BE2C (cell line): ENCODE measurements at regions not wholly inside any gene's neighbourhood (a gene's known extent, or its start where the extent isn't known, plus 50 kb on each side); places are given as distances from the start of the nearest gene placed in this dataset.

Experiments used
- DNase-seq: peaks from one replicate; pipeline ENCODE4 v3.0.0-alpha.2; 2020
- H3K27me3 ChIP-seq: fragments of 250-450 bp; sonication (Bioruptor Pico); 2 replicates; pipeline ENCODE4 v1.5.1; 2020; ENCODE audit warnings: mild to moderate bottlenecking
- H3K36me3 ChIP-seq: fragments of 250-450 bp; sonication (Bioruptor Pico); 2 replicates; pipeline ENCODE4 v1.5.1; 2020; ENCODE audit warnings: mild to moderate bottlenecking
- H3K4me1 ChIP-seq: fragments of 250-450 bp; sonication (Bioruptor Pico); 2 replicates; pipeline ENCODE4 v1.5.1; 2020
- H3K4me3 ChIP-seq: 2 replicates; pipeline ENCODE4 v1.5.1; 2011; ENCODE audit warnings: low read depth, low read length
- H3K9me3 ChIP-seq: fragments of 250-450 bp; sonication (Bioruptor Pico); 2 replicates; pipeline ENCODE4 v1.5.1; 2020
- TF ChIP-seq, protein P1 (sequence below): IDR thresholded peaks from 2 replicates; pipeline ENCODE4 v1.5.1; 2012; ENCODE audit warnings: mild to moderate bottlenecking, low read depth, low read length

DNA sequence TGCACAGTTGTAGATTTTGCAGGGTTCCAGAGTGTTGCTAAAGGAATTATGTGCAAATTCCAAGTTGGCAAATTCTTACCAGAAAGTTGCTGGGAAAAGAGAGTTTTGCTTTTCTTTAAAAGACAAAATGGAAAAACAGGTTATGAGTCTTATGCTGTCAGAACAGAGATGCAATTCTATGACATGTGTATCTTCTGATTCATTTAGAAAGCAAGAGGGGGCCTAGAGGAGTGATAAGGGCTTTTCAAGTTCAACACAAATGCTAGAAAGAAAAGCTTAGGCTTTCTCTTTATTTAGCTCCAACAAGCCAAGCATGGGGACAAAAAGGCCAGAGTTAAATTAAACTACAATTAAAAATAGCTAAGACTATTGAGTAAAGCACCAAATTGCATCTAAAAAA, 72.4 kb upstream of the GATB start:
- Histone ChIP-seq H3K36me3 (no peaks in the 10 kb centered on the region), H3K9me3 (no peaks in the 10 kb centered on the region), H3K4me1 (no peaks in the 10 kb centered on the region), H3K27me3 (no peaks in the 10 kb centered on the region), H3K4me3 (no peak overlapping the region)
- DNase-seq, result no peak
- TF ChIP-seq, protein P1, sequence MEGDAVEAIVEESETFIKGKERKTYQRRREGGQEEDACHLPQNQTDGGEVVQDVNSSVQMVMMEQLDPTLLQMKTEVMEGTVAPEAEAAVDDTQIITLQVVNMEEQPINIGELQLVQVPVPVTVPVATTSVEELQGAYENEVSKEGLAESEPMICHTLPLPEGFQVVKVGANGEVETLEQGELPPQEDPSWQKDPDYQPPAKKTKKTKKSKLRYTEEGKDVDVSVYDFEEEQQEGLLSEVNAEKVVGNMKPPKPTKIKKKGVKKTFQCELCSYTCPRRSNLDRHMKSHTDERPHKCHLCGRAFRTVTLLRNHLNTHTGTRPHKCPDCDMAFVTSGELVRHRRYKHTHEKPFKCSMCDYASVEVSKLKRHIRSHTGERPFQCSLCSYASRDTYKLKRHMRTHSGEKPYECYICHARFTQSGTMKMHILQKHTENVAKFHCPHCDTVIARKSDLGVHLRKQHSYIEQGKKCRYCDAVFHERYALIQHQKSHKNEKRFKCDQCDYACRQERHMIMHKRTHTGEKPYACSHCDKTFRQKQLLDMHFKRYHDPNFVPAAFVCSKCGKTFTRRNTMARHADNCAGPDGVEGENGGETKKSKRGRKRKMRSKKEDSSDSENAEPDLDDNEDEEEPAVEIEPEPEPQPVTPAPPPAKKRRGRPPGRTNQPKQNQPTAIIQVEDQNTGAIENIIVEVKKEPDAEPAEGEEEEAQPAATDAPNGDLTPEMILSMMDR, result no peak

DNA sequence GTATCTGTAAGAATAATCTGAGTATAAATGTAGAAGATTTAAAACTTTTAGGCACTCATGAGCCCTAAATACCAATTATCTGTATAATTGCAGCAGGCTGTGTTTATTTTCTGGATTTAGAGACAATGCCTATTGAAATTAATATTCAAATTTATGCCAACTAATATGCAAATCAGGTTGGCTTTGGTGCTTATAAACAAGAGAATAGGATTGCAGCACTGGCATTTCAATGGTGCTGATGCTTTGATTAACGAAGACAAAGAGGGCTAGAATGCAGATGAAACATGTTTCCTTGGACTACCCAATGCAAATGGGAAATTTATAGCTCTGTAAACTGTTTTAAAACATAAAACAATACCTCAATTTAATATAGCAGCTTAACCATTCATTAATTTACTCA, 70.7 kb upstream of the GATB start:
- no peaks in the 10 kb centered on the region for H3K4me1 ChIP-seq
- H3K9me3 ChIP-seq, result no peaks in the 10 kb centered on the region
- TF ChIP-seq, protein P1, result no peak
- no peak for DNase-seq
- H3K4me3 ChIP-seq, result no peak overlapping the region
- H3K27me3 ChIP-seq, result no peaks in the 10 kb centered on the region
- H3K36me3 ChIP-seq, result no peaks in the 10 kb centered on the region

DNA sequence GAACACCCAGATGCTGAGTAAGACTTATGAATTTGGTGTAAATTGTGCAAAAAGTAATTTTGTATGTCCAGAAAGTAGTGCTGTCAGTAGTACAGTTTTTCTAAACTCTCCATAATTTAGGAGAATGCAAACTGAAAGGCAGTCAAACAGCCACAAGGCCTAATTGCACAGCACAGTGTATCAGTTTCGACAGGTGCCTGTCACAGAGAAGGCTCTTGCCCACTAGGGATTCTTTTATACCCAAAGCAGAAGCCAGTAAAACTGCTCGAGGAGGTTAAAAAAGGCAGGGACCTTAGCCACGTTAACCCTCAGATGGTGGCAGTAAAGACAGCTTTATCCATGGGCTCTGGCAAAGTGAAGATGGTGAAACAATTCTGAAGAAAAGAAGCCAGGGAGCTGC, 69.4 kb upstream of the GATB start:
- DNase-seq, result no peak
- no peak overlapping the region for H3K4me3 ChIP-seq
- no peaks in the 10 kb centered on the region for H3K36me3 ChIP-seq
- TF ChIP-seq, protein P1, result no peak
- no peaks in the 10 kb centered on the region for H3K27me3 ChIP-seq
- no peaks in the 10 kb centered on the region for H3K4me1 ChIP-seq
- no peaks in the 10 kb centered on the region for H3K9me3 ChIP-seq

DNA sequence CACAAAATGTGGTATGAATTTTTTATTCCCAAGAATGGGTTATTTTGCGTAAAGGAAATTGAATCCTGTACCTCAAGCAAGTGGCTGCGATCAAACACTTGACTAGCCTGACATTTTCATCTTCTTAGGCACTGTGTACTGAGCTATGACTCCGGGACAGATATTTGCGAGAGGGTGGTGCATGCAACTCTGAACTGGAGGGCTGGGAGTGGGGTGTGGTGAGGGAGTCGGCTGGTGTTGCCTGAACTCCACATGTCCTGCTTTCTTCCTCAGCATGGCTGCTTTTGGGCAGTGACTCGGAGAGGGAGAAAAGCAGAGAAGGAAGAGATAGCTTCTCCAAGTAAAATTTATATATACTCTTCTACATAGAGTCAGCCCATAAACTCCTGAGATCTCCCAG, 68.5 kb upstream of the GATB start:
- Histone ChIP-seq H3K4me1 (no peaks in the 10 kb centered on the region), H3K9me3 (no peaks in the 10 kb centered on the region), H3K36me3 (no peaks in the 10 kb centered on the region), H3K4me3 (no peak overlapping the region), H3K27me3 (no peaks in the 10 kb centered on the region)
- TF ChIP-seq, protein P1, result no peak
- no peak for DNase-seq

DNA sequence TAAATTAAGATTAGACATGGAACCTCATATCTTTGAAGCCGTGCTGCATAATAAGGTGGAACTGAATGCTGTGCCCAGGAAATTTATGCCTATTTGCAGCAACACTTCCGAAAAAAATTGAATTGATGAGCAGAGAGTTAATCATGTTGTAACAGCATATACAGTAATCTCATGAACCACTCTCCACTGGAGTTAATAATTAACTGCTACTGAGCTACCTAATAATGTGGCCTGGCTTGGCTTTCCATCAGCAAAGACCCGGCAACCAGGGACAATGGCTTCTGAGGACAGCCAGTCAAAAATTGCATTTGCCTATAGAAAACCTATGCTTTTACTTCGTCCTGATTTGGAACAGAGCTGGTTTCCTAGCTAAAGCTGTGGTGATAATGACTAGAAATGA, 63.8 kb upstream of the GATB start:
- H3K4me1 ChIP-seq, result no peaks in the 10 kb centered on the region
- no peaks in the 10 kb centered on the region for H3K36me3 ChIP-seq
- no peaks in the 10 kb centered on the region; the same call in 1 of the 2 replicates for H3K27me3 ChIP-seq
- H3K4me3 ChIP-seq, result no peak overlapping the region
- DNase-seq, result no peak
- TF ChIP-seq, protein P1, result no peak
- no peaks in the 10 kb centered on the region for H3K9me3 ChIP-seq

DNA sequence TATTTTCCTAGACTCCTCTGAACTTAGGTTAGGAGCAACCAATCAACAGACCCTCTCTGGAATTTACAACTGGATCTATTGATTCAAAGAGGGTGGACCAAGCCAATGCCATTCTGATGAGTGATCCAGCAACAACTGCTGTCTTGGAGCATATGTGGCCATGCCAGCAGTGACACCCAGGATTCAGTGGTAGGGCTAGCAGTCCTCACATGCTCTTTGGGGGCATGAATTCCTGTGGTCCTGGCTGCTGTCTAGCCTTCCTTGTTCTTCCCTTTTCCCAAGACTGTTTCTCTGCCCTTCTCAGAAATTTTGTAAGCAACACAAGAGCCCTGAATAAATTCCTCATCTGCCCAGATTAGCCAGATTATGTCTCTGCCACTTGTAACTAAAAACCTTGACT, 61.5 kb upstream of the GATB start:
- no peak for DNase-seq
- Histone ChIP-seq H3K9me3 (no peaks in the 10 kb centered on the region), H3K27me3 (no peaks in the 10 kb centered on the region; the same call in 1 of the 2 replicates), H3K4me1 (no peaks in the 10 kb centered on the region), H3K36me3 (no peaks in the 10 kb centered on the region), H3K4me3 (no peak overlapping the region)
- TF ChIP-seq, protein P1, result no peak
